T-helper 2 cell treated with Interferon-gamma antibody and Interleukin-4, amounts not matched to agents 5 μg/mL and 100 μg/mL, for 36 hours (primary cell): ENCODE measurements at regions not wholly inside any gene's neighbourhood (a gene's known extent, or its start where the extent isn't known, plus 50 kb on each side); places are given as distances from the start of the nearest gene placed in this dataset.
"Not testable (repeated sequence)": the region's sequence is repeated elsewhere in the genome, so short reads cannot be mapped to it uniquely, and the experiment has no call there.

Experiments
- DNase-seq: peaks from one replicate; pipeline ENCODE4 v3.0.0; 2021; ENCODE audit warnings: low spot score
- H3K27ac Mint-ChIP-seq: one replicate; pipeline ENCODE4 v1.8.0; 2021; ENCODE audit warnings: mild to moderate bottlenecking, mixed read lengths
- H3K27me3 Mint-ChIP-seq: one replicate; pipeline ENCODE4 v1.8.0; 2021; ENCODE audit warnings: low read depth, mixed read lengths
- H3K36me3 Mint-ChIP-seq: one replicate; pipeline ENCODE4 v1.8.0; 2021; ENCODE audit warnings: low read depth, mixed read lengths
- H3K4me1 Mint-ChIP-seq: one replicate; pipeline ENCODE4 v1.8.0; 2021; ENCODE audit warnings: low read depth, mixed read lengths
- H3K4me3 Mint-ChIP-seq: one replicate; pipeline ENCODE4 v1.8.0; 2022; ENCODE audit warnings: mild to moderate bottlenecking, moderate library complexity, mixed read lengths
- H3K9me3 Mint-ChIP-seq: one replicate; pipeline ENCODE4 v1.8.0; 2021; ENCODE audit warnings: mixed read lengths

GRCh38 chr14:38047195-38047902 is 160.4 kb upstream of the SSTR1 start:
- H3K4me3 Mint-ChIP-seq: no peak overlapping the region
- no peaks in the 10 kb centered on the region for H3K4me1 Mint-ChIP-seq
- no peak for DNase-seq
- H3K9me3 Mint-ChIP-seq: no peaks in the 10 kb centered on the region
- no peaks in the 10 kb centered on the region for H3K36me3 Mint-ChIP-seq
- no peak overlapping the region for H3K27ac Mint-ChIP-seq
- H3K27me3 Mint-ChIP-seq: no peaks in the 10 kb centered on the region

DNA sequence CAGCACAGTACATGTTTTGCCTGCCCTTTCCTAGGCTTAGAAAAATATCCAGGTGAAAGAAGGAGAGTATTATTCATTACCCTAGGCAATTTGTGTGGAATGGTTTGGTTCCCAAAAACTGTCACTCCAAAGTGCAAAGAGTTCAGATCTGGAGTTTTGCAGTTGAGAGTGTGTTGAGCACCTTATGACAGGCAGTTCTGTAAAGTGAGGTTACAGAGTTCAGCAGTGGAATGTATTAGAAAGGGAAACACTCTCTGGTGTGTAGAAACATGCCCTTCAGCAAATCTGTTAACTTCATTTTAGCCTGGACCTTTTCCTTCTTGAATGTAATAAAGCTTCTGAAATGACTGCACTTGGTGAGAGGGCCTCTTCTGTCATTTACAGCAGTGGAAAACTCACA is 154.0 kb upstream of the SSTR1 start:
- no peaks in the 10 kb centered on the region for H3K36me3 Mint-ChIP-seq
- H3K27ac Mint-ChIP-seq: no peak overlapping the region
- no peaks in the 10 kb centered on the region for H3K27me3 Mint-ChIP-seq
- no peaks in the 10 kb centered on the region for H3K9me3 Mint-ChIP-seq
- DNase-seq: no peak
- H3K4me1 Mint-ChIP-seq: no peaks in the 10 kb centered on the region
- H3K4me3 Mint-ChIP-seq: no peak overlapping the region

DNA sequence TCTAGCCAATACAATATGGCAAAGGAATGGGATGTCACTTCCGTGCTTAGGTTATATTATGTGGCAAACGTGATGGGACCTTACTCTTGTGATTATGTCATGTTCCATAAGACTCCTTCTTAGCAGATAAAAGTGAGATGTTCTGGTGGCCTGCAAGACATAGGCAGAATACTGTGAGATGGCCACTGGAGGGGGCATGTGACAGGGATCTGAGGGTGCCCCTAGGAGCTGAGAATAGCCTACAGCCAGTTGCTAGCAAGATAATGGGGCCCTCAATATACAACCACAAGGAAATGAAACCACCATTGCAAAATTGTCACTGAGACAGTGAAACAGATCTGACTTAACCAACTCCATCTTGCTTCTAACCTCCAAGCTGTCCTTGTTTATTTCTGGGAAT is 151.4 kb upstream of the SSTR1 start:
- DNase-seq: no peak
- no peaks in the 10 kb centered on the region for H3K36me3 Mint-ChIP-seq
- no peaks in the 10 kb centered on the region for H3K27me3 Mint-ChIP-seq
- H3K27ac Mint-ChIP-seq: no peak overlapping the region
- peaks cover 4% of the 10 kb centered on the region for H3K9me3 Mint-ChIP-seq
- H3K4me1 Mint-ChIP-seq: no peaks in the 10 kb centered on the region
- H3K4me3 Mint-ChIP-seq: no peak overlapping the region

GRCh38 chr14:38062223-38062622 is 145.5 kb upstream of the SSTR1 start:
- H3K27me3 Mint-ChIP-seq, H3K4me3 Mint-ChIP-seq, H3K36me3 Mint-ChIP-seq, DNase-seq, H3K27ac Mint-ChIP-seq: not testable (repeated sequence)
- Mint-ChIP-seq H3K9me3 (peaks cover 14% of the 10 kb centered on the region), H3K4me1 (peaks cover 15% of the 10 kb centered on the region)

GRCh38 chr14:38063711-38064320 is 143.9 kb upstream of the SSTR1 start:
- Mint-ChIP-seq H3K36me3 (peaks cover 3% of the 10 kb centered on the region), H3K27ac (no peak overlapping the region), H3K27me3 (no peaks in the 10 kb centered on the region), H3K4me1 (peaks cover 15% of the 10 kb centered on the region), H3K9me3 (peaks cover 14% of the 10 kb centered on the region), H3K4me3 (no peak overlapping the region)
- DNase-seq: no peak

DNA sequence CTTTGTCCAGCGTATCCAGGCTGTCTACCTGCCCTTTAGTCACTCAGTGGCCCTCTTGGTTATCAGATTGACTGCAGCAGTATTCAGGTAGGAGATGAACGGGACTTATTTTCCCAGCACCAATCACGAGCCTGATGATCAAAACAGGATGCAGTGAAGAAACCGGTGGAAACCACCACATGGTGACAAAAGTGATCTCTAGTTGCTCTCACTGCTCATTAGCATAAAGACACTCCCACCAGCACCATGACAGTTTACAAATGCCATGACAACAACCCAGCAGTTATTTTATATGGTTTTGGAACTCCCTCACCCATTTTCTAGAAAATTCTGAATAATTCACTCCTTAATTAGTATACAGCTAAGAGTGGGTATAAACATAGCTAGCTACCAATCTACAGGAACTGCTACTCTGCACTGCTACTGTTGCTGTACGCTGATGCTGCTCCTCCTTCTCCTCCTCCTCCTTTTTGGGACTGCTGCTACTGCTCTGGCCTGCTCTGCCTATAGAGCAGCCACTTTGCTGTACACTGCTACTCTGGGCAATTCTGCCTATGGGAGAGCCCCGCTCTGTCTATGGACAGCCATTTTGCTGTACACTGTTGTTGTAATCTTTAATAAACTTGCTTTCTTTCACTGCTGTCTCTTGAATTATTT is 142.5 kb upstream of the SSTR1 start:
- Mint-ChIP-seq H3K36me3 (peaks cover 3% of the 10 kb centered on the region), H3K4me3 (peak overlapping the region; percentile 70), H3K27ac (peak overlapping the region; percentile 84), H3K27me3 (no peaks in the 10 kb centered on the region), H3K4me1 (peaks cover 15% of the 10 kb centered on the region), H3K9me3 (peaks cover 14% of the 10 kb centered on the region)
- DNase-seq: peak; percentile 53

- DNase-seq: no peak
- Mint-ChIP-seq H3K4me1 (peaks cover 31% of the 10 kb centered on the region), H3K9me3 (peaks cover 6% of the 10 kb centered on the region), H3K36me3 (no peaks in the 10 kb centered on the region), H3K4me3 (no peak overlapping the region), H3K27me3 (peaks cover 3% of the 10 kb centered on the region), H3K27ac (no peak overlapping the region)
Measured at GRCh38 chr14:38070061-38070588, 137.6 kb upstream of the SSTR1 start.

GRCh38 chr14:38073641-38074040 is 134.1 kb upstream of the SSTR1 start:
- DNase-seq: no peak
- Mint-ChIP-seq H3K9me3 (peaks cover 6% of the 10 kb centered on the region), H3K36me3 (no peaks in the 10 kb centered on the region), H3K27ac (no peak overlapping the region), H3K4me3 (peak overlapping the region; percentile 44), H3K4me1 (peaks cover 36% of the 10 kb centered on the region), H3K27me3 (peaks cover 3% of the 10 kb centered on the region)

- Mint-ChIP-seq H3K4me3 (peak overlapping the region; percentile 44), H3K27me3 (peaks cover 3% of the 10 kb centered on the region), H3K27ac (no peak overlapping the region), H3K9me3 (peaks cover 6% of the 10 kb centered on the region), H3K4me1 (peaks cover 38% of the 10 kb centered on the region), H3K36me3 (no peaks in the 10 kb centered on the region)
- DNase-seq: no peak
Measured at GRCh38 chr14:38074081-38074480, 133.6 kb upstream of the SSTR1 start.

DNA sequence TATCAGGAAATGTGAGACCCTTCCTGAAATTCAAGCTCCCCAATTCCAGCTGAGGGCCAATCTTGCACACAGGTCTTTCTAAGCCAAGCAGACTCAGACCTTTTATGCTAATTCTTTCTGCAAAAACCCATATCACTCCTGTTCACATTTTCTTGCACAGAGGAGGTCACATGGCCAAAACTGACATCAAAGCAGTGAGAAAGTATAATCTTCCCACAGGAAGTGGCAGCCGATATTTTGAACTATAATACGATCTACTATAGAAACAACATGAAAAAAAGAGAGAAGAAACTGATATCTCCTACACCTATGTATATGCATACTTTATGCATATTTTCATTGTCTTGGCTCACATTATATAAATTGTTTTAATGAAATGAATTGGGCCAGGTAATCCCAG is 132.9 kb upstream of the SSTR1 start:
- Mint-ChIP-seq H3K36me3 (no peaks in the 10 kb centered on the region), H3K9me3 (peaks cover 6% of the 10 kb centered on the region), H3K4me3 (peak overlapping the region; percentile 44), H3K27ac (no peak overlapping the region), H3K4me1 (peaks cover 42% of the 10 kb centered on the region), H3K27me3 (peaks cover 3% of the 10 kb centered on the region)
- no peak for DNase-seq

DNA sequence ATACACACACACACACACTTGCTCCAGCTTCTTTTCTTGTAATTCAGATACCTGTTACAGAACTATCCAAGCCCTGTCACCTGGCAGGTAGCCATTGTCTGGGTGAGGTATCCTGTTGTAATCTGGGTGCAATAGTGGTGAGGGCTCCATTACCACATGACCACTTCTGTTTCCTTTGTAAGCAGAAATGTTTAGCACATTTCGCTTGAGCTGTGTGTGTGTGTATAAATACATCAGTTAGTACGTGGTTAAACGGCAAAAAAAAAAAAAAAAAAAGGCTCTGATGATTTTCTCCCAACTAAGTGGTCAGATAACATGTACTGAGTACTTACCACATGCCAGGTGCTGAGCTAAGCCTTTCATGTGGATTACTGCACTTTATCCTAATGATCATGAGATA is 129.3 kb upstream of the SSTR1 start:
- Mint-ChIP-seq H3K4me3 (peak overlapping the region; percentile 35), H3K36me3 (no peaks in the 10 kb centered on the region), H3K27me3 (no peaks in the 10 kb centered on the region), H3K27ac (peak overlapping the region; percentile 51), H3K4me1 (peaks cover 34% of the 10 kb centered on the region), H3K9me3 (peaks cover 6% of the 10 kb centered on the region)
- no peak for DNase-seq

DNA sequence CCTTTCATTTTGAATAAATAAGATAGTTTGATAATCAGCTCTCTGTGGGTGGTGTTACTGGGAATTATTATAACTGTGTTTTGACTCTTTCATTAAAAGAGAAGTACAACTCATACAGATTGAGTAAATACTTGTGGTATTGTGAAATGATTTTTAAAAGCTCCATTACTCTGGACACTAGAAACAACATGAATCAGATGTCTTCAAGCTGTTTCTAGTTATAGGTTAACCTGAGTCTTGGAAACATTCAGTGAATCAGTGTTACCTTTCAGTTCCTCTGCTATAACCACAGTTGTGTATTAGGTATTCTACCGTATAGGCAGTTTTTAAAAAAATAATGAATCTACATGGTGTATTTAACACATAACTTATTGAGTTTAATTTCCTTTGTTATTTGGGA is 128.4 kb upstream of the SSTR1 start:
- peaks cover 29% of the 10 kb centered on the region for H3K4me1 Mint-ChIP-seq

GRCh38 chr14:38079886-38080285 is 127.8 kb upstream of the SSTR1 start:
- no peaks in the 10 kb centered on the region for H3K36me3 Mint-ChIP-seq
- H3K9me3 Mint-ChIP-seq: peaks cover 3% of the 10 kb centered on the region
- H3K27me3 Mint-ChIP-seq: no peaks in the 10 kb centered on the region
- H3K27ac Mint-ChIP-seq: no peak overlapping the region
- no peak for DNase-seq
- no peak overlapping the region for H3K4me3 Mint-ChIP-seq
- peaks cover 23% of the 10 kb centered on the region for H3K4me1 Mint-ChIP-seq

More for the DNA sequence above, 128.4 kb upstream of the SSTR1 start:
- Mint-ChIP-seq H3K4me3 (peak overlapping the region; percentile 38), H3K27me3 (no peaks in the 10 kb centered on the region), H3K27ac (no peak overlapping the region), H3K9me3 (peaks cover 6% of the 10 kb centered on the region), H3K36me3 (no peaks in the 10 kb centered on the region)
- DNase-seq: no peak

- no peaks in the 10 kb centered on the region for H3K36me3 Mint-ChIP-seq
- no peak for DNase-seq
- no peaks in the 10 kb centered on the region for H3K27me3 Mint-ChIP-seq
- H3K27ac Mint-ChIP-seq: no peak overlapping the region
- no peak overlapping the region for H3K4me3 Mint-ChIP-seq
- peaks cover 20% of the 10 kb centered on the region for H3K4me1 Mint-ChIP-seq
- no peaks in the 10 kb centered on the region for H3K9me3 Mint-ChIP-seq
Measured at GRCh38 chr14:38080696-38081095, 127.0 kb upstream of the SSTR1 start.
